GM23338 (cell line): ENCODE measurements at regions not wholly inside any gene's neighbourhood (a gene's known extent, or its start where the extent isn't known, plus 50 kb on each side); places are given as distances from the start of the nearest gene placed in this dataset.

ENCODE experiments used
- EZH2 ChIP-seq: fragments of 200-600 bp; sonication (generic); IDR thresholded peaks from one replicate; pipeline ENCODE4 v1.8.0; 2017; ENCODE audit warnings: antibody characterized with exemption, mild to moderate bottlenecking, low read depth; ENCODE audit not compliant: unreplicated experiment
- POLR2AphosphoS5 ChIP-seq: IDR thresholded peaks from 2 replicates; pipeline ENCODE4 v1.6.1; 2016; ENCODE audit warnings: antibody characterized with exemption, low read depth
- TF ChIP-seq, protein P1 (sequence below), 2 experiments: fragments of 200-600 bp in 1 of 2; sonication (generic) in 1 of 2; conservative IDR thresholded peaks; 2 replicates each; pipeline versions ENCODE4 v1.5.1 to v1.6.1; 2016 to 2017; ENCODE audit warnings: antibody characterized with exemption in 2 of 2, low read depth in 2 of 2, mild to moderate bottlenecking in 2 of 2, moderate library complexity in 1 of 2
- TF ChIP-seq, protein P2 (sequence below): IDR thresholded peaks from one replicate; pipeline ENCODE4 v1.6.1; 2018; ENCODE audit warnings: antibody characterized with exemption; ENCODE audit not compliant: unreplicated experiment

DNA sequence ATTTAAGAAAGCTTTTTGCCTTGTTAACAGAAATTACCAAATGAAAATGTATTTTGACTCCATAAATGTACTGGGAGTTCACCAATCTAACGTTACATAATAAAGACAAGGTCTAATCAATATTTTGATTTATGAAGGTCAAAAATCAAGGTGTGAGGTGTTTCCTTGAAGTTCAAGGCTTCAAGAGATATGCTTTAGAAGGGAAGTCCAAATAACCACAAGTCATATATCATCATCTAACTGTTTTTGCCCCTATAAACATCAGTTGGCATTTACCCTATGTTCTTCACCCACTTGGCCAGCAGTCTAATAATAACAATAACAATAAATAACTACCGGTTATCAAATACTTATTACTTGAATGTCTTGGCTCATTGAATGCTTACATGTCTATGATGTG is 196.1 kb upstream of the ID2 start:
- TF ChIP-seq, protein P1, sequence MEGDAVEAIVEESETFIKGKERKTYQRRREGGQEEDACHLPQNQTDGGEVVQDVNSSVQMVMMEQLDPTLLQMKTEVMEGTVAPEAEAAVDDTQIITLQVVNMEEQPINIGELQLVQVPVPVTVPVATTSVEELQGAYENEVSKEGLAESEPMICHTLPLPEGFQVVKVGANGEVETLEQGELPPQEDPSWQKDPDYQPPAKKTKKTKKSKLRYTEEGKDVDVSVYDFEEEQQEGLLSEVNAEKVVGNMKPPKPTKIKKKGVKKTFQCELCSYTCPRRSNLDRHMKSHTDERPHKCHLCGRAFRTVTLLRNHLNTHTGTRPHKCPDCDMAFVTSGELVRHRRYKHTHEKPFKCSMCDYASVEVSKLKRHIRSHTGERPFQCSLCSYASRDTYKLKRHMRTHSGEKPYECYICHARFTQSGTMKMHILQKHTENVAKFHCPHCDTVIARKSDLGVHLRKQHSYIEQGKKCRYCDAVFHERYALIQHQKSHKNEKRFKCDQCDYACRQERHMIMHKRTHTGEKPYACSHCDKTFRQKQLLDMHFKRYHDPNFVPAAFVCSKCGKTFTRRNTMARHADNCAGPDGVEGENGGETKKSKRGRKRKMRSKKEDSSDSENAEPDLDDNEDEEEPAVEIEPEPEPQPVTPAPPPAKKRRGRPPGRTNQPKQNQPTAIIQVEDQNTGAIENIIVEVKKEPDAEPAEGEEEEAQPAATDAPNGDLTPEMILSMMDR (conservative IDR thresholded peaks at IDR 0.05; ENCODE audit: low read depth in 2 of 2): no peak
- TF ChIP-seq POLR2AphosphoS5: no peak
- TF ChIP-seq EZH2: no peak
- TF ChIP-seq, protein P2, sequence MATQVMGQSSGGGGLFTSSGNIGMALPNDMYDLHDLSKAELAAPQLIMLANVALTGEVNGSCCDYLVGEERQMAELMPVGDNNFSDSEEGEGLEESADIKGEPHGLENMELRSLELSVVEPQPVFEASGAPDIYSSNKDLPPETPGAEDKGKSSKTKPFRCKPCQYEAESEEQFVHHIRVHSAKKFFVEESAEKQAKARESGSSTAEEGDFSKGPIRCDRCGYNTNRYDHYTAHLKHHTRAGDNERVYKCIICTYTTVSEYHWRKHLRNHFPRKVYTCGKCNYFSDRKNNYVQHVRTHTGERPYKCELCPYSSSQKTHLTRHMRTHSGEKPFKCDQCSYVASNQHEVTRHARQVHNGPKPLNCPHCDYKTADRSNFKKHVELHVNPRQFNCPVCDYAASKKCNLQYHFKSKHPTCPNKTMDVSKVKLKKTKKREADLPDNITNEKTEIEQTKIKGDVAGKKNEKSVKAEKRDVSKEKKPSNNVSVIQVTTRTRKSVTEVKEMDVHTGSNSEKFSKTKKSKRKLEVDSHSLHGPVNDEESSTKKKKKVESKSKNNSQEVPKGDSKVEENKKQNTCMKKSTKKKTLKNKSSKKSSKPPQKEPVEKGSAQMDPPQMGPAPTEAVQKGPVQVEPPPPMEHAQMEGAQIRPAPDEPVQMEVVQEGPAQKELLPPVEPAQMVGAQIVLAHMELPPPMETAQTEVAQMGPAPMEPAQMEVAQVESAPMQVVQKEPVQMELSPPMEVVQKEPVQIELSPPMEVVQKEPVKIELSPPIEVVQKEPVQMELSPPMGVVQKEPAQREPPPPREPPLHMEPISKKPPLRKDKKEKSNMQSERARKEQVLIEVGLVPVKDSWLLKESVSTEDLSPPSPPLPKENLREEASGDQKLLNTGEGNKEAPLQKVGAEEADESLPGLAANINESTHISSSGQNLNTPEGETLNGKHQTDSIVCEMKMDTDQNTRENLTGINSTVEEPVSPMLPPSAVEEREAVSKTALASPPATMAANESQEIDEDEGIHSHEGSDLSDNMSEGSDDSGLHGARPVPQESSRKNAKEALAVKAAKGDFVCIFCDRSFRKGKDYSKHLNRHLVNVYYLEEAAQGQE: no peak
